IMR-90 (cell line): ENCODE measurements at regions not wholly inside any gene's neighbourhood (a gene's known extent, or its start where the extent isn't known, plus 50 kb on each side); places are given as distances from the start of the nearest gene placed in this dataset.

Experiments used
- ATAC-seq: fragments of 200-7000 bp; cut with Tn5 transposase; 2 replicates; pipeline ENCODE4 v1.9.1; 2020; ENCODE audit warnings: low read depth, mild to moderate bottlenecking, moderate library complexity
- BruUV-seq: library from RNA; stranded (reverse); fragments of 400-500 nt; replicated peaks from 2 replicates; lab custom pipeline; 2021; lab: Mats Ljungman, UMichigan
- CTCF ChIA-PET: fragments of 300-600 bp; formaldehyde crosslinking; extraction: SDS; loops from one replicate; lab custom pipeline; 2021; ENCODE audit warnings: antibody characterized with exemption; lab: Yijun Ruan, JAX
- POLR2A ChIA-PET: fragments of 300-600 bp; sonication (Branson Sonifier 250); formaldehyde crosslinking; loops from one replicate; lab custom pipeline; 2022; ENCODE audit warnings: antibody characterized with exemption; ENCODE audit not compliant: unreplicated experiment; lab: Charles Lee
- DNase-seq: peaks from one replicate; pipeline ENCODE4 v3.0.0; 2013
- H2AFZ ChIP-seq: replicated peaks from 2 replicates; pipeline ENCODE3; 2013; ENCODE audit warnings: low read length, mild to moderate bottlenecking; ENCODE audit not compliant: poor library complexity
- H2AK5ac ChIP-seq: 2 replicates; pipeline ENCODE4 v1.6.1; 2013; ENCODE audit warnings: low read depth, low read length, inconsistent platforms
- H2AK9ac ChIP-seq: replicated peaks from 2 replicates; pipeline ENCODE3; 2013; ENCODE audit warnings: mild to moderate bottlenecking, low read depth, low read length, moderate library complexity; ENCODE audit not compliant: poor library complexity
- H2BK120ac ChIP-seq: 2 replicates; pipeline ENCODE4 v1.6.1; 2013; ENCODE audit warnings: low read depth, low read length, inconsistent platforms
- H2BK15ac ChIP-seq: 3 replicates; pipeline ENCODE4 v1.6.1; 2013; ENCODE audit warnings: low read depth, low read length, inconsistent platforms
- H2BK20ac ChIP-seq: 2 replicates; pipeline ENCODE4 v1.6.1; 2013; ENCODE audit warnings: low read depth, mild to moderate bottlenecking, inconsistent platforms, low read length, moderate library complexity
- H2BK5ac ChIP-seq: 2 replicates; pipeline ENCODE4 v1.6.1; 2013; ENCODE audit warnings: mild to moderate bottlenecking, low read depth, low read length, inconsistent platforms; ENCODE audit not compliant: poor library complexity, severe bottlenecking
- H3K14ac ChIP-seq: replicated peaks from 2 replicates; pipeline ENCODE4 v1.6.1; 2013; ENCODE audit warnings: low read depth, low read length, inconsistent platforms
- H3K18ac ChIP-seq: 2 replicates; pipeline ENCODE4 v1.6.1; 2013; ENCODE audit warnings: low read depth, low read length, control low read depth
- H3K23ac ChIP-seq: 2 replicates; pipeline ENCODE4 v1.6.1; 2013; ENCODE audit warnings: low read depth, low read length, inconsistent platforms
- H3K27ac ChIP-seq: 2 replicates; pipeline ENCODE4 v1.5.1; 2013; ENCODE audit warnings: mild to moderate bottlenecking, control low read depth, low read length; ENCODE audit not compliant: insufficient read depth
- H3K27me3 ChIP-seq: 2 replicates; pipeline ENCODE4 v1.6.1; 2013; ENCODE audit warnings: low read length; ENCODE audit not compliant: control insufficient read depth, insufficient read depth
- H3K36me3 ChIP-seq: 2 replicates; pipeline ENCODE4 v1.6.1; 2013; ENCODE audit warnings: low read length, mixed read lengths; ENCODE audit not compliant: control insufficient read depth, insufficient read depth
- H3K4ac ChIP-seq: 2 replicates; pipeline ENCODE4 v1.6.1; 2013; ENCODE audit warnings: low read depth, low read length, inconsistent platforms
- H3K4me1 ChIP-seq: 2 replicates; pipeline ENCODE4 v1.6.1; 2013; ENCODE audit warnings: low read length, mixed read lengths; ENCODE audit not compliant: control insufficient read depth, insufficient read depth
- H3K4me2 ChIP-seq: 2 replicates; pipeline ENCODE4 v1.6.1; 2013; ENCODE audit warnings: low read depth, mild to moderate bottlenecking, control low read depth, low read length, moderate library complexity
- H3K4me3 ChIP-seq: 2 replicates; pipeline ENCODE4 v1.5.1; 2013; ENCODE audit warnings: low read depth, mild to moderate bottlenecking, control low read depth, low read length, moderate library complexity; ENCODE audit not compliant: insufficient read depth
- H3K56ac ChIP-seq: 2 replicates; pipeline ENCODE4 v1.6.1; 2013; ENCODE audit warnings: low read length, inconsistent platforms; ENCODE audit not compliant: insufficient read depth; ENCODE audit errors: extremely low read depth
- H3K79me1 ChIP-seq, 2 experiments: 2 replicates each; pipeline ENCODE4 v1.6.1; 2013; ENCODE audit warnings: low read length in 2 of 2, inconsistent platforms in 1 of 2, low read depth in 1 of 2
- H3K9ac ChIP-seq: 2 replicates; pipeline ENCODE4 v1.6.1; 2013; ENCODE audit warnings: low read depth, low read length, control low read depth
- H3K9me1 ChIP-seq: 2 replicates; pipeline ENCODE4 v1.6.1; 2013; ENCODE audit warnings: low read length, inconsistent platforms; ENCODE audit not compliant: insufficient read depth
- H3K9me3 ChIP-seq: 2 replicates; pipeline ENCODE4 v1.6.1; 2013; ENCODE audit warnings: low read length; ENCODE audit not compliant: control insufficient read depth, insufficient read depth
- H4K20me1 ChIP-seq: 2 replicates; pipeline ENCODE4 v1.6.1; 2013; ENCODE audit warnings: low read length, inconsistent platforms; ENCODE audit not compliant: insufficient read depth
- H4K5ac ChIP-seq: 2 replicates; pipeline ENCODE4 v1.6.1; 2013; ENCODE audit warnings: mild to moderate bottlenecking, low read depth, low read length, control low read depth
- H4K8ac ChIP-seq, 2 experiments: 2 replicates each; pipeline ENCODE4 v1.6.1; 2013; ENCODE audit warnings: low read depth in 2 of 2, low read length in 2 of 2, control low read depth in 1 of 2, inconsistent platforms in 1 of 2
- H4K91ac ChIP-seq: 2 replicates; pipeline ENCODE4 v1.6.1; 2013; ENCODE audit warnings: low read depth, low read length, inconsistent platforms; ENCODE audit not compliant: insufficient read depth
- ELK1 ChIP-seq: fragments of 150-350 bp; IDR thresholded peaks from 2 replicates; pipeline ENCODE4 v1.6.1; 2016; ENCODE audit warnings: low read depth, mild to moderate bottlenecking, low read length, moderate library complexity, borderline replicate concordance
- MAFK ChIP-seq: IDR thresholded peaks from 2 replicates; pipeline ENCODE4 v1.6.1; 2012; ENCODE audit warnings: low read depth, low read length, improper control_type of control experiment
- WGBS, 2 experiments: methylation state at CpG; one replicate each; pipeline versions ENCODE4 v1.1.5 to v1.1.7; 2013; ENCODE audit warnings: missing lambda C conversion rate in 2 of 2; ENCODE audit not compliant: insufficient read length in 1 of 2; ENCODE audit errors: extremely low coverage in 2 of 2; 5-methylcytosine and 5-hydroxymethylcytosine counted together
- dilution Hi-C: fragments of 300-500 bp; cut with HindIII; formaldehyde crosslinking; loops from one replicate; pipeline ENCODE4 v1.14.3; 2018; ENCODE audit warnings: low sequenced_read_pairs; ENCODE audit not compliant: unreplicated experiment
- in situ Hi-C: fragments of 300-500 bp; cut with MboI; formaldehyde crosslinking; loops from 3 replicates; pipeline ENCODE4 v1.14.3; 2019; ENCODE audit warnings: low sequenced_read_pairs, inconsistent platforms, mixed read lengths
- intact Hi-C: fragments of 100-400 bp; cut with micrococcal nuclease; formaldehyde crosslinking; loops from 2 replicates; pipeline ENCODE4 v1.10.0; 2022

DNA sequence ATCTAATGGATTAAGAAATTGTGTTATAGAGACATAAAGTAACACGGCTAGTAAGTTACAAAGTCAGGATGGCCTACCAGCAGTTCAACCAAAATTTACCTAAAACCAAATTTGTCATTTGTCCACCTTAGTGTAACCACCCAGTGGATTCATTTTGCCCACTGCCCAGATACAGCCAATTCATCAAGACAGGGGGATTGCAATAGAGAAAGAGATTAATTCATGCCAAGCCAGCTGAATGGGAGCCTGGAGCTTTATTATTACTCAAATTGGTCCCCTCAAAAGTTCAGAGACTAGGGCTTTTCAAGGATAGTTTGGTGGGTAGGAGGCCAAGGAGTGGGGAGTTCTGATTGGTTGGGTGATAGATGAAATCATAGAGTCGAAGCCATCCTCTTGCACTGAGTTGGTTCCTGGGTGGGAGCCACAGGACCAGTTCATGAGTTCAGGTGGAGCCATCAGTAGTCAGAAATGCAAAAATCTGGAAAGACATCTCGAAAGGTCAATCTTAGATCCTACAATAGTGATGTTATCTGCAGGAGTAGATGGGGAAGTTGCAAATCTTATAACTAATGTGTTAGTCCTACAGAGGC, 304.2 kb upstream of the CADM1 start:
- CTCF ChIA-PET, result no interaction called here
- dilution Hi-C loops, result no loop called here
- whole genome bisulfite sequencing, 2 experiments, result no CpG with 5 or more reads among the region's 3 CpGs

More for the DNA sequence above, 304.2 kb upstream of the CADM1 start:
- peaks cover 15% of the 10 kb centered on the region for H3K9me3 ChIP-seq
- no peaks in the 10 kb centered on the region for H3K79me1 ChIP-seq
- BruUV-seq, result no TSS peak
- H4K5ac ChIP-seq, result no peak overlapping the region
- no peak overlapping the region for H4K91ac ChIP-seq
- H3K4me1 ChIP-seq, result no peaks in the 10 kb centered on the region
- H3K27ac ChIP-seq, result no peak overlapping the region
- H3K23ac ChIP-seq, result no peak overlapping the region
- no peak overlapping the region for H2AK9ac ChIP-seq
- intact Hi-C loops (no loop called here), in situ Hi-C loops (no loop called here)
- no peak overlapping the region for H2BK120ac ChIP-seq
- no peak overlapping the region for H2AFZ ChIP-seq
- POLR2A ChIA-PET, result no interaction called here
- no peak overlapping the region for H2AK5ac ChIP-seq
- H3K36me3 ChIP-seq, result no peaks in the 10 kb centered on the region
- no peak overlapping the region for H2BK5ac ChIP-seq
- no peaks in the 10 kb centered on the region for H4K20me1 ChIP-seq
- no peaks in the 10 kb centered on the region for H3K9me1 ChIP-seq
- H3K14ac ChIP-seq, result no peak overlapping the region
- H3K4ac ChIP-seq, result no peak overlapping the region
- no peak overlapping the region for H3K9ac ChIP-seq
- DNase-seq, result no peak
- no peak for ATAC-seq
- no peak overlapping the region for H2BK15ac ChIP-seq
- no peaks in the 10 kb centered on the region for H3K27me3 ChIP-seq
- no peak overlapping the region for H4K8ac ChIP-seq
- no peak overlapping the region for H3K4me2 ChIP-seq
- no peak overlapping the region for H3K56ac ChIP-seq
- no peak for TF ChIP-seq MAFK
- no peak for TF ChIP-seq ELK1
- H2BK20ac ChIP-seq, result no peak overlapping the region
- no peak overlapping the region for H3K4me3 ChIP-seq
- no peak overlapping the region for H3K18ac ChIP-seq
